Neural cell (in vitro differentiated cells): ENCODE measurements at regions not wholly inside any gene's neighbourhood (a gene's known extent, or its start where the extent isn't known, plus 50 kb on each side); places are given as distances from the start of the nearest gene placed in this dataset.

ENCODE experiments used
- H2AFZ ChIP-seq: fragments of 200-600, 300-800 bp; sonication (generic), shearing (Covaris generic); 2 replicates; pipeline ENCODE4 v1.6.0; 2014; ENCODE audit warnings: low read depth, mild to moderate bottlenecking, antibody characterized with exemption, low read length, moderate library complexity
- H3F3A ChIP-seq: fragments of 200-600 bp; shearing (Covaris generic); 2 replicates; pipeline ENCODE4 v1.6.1; 2016; ENCODE audit warnings: mild to moderate bottlenecking, moderate library complexity, mixed read lengths, antibody characterized with exemption, low read length; ENCODE audit not compliant: insufficient read depth, poor library complexity, severe bottlenecking
- H3K27ac ChIP-seq: fragments of 200-600, 300-800 bp; sonication (generic), shearing (Covaris generic); 2 replicates; pipeline ENCODE4 v1.5.1; 2014; ENCODE audit warnings: mild to moderate bottlenecking, low read length, moderate library complexity
- H3K27me3 ChIP-seq: fragments of 300-800, 200-600 bp; sonication (generic), shearing (Covaris generic); 2 replicates; pipeline ENCODE4 v1.6.0; 2014; ENCODE audit warnings: mild to moderate bottlenecking, low read depth, low read length, moderate library complexity; ENCODE audit not compliant: insufficient read depth
- H3K36me3 ChIP-seq: fragments of 300-800, 200-600 bp; sonication (generic), shearing (Covaris generic); 2 replicates; pipeline ENCODE4 v1.5.1; 2014; ENCODE audit warnings: mild to moderate bottlenecking, antibody characterized with exemption, low read length, moderate library complexity; ENCODE audit not compliant: insufficient read depth
- H3K4me2 ChIP-seq: fragments of 300-800, 200-600 bp; sonication (generic), shearing (Covaris generic); 2 replicates; pipeline ENCODE4 v1.6.0; 2014; ENCODE audit warnings: mild to moderate bottlenecking, low read length
- H3K4me3 ChIP-seq: fragments of 300-800, 200-600 bp; sonication (generic), shearing (Covaris generic); 2 replicates; pipeline ENCODE4 v1.5.1; 2014; ENCODE audit warnings: mild to moderate bottlenecking, low read length, moderate library complexity
- H3K79me2 ChIP-seq: fragments of 200-600 bp; shearing (Covaris generic); replicated peaks from 2 replicates; pipeline ENCODE4 v1.6.0; 2014; ENCODE audit warnings: mild to moderate bottlenecking, low read length, moderate library complexity; ENCODE audit not compliant: insufficient read depth
- H3K9ac ChIP-seq: fragments of 300-800, 200-600 bp; sonication (generic), shearing (Covaris generic); 2 replicates; pipeline ENCODE4 v1.6.1; 2016; ENCODE audit warnings: mild to moderate bottlenecking, low read length, mixed read lengths
- H3K9me2 ChIP-seq: fragments of 200-600 bp; shearing (Covaris generic); 2 replicates; pipeline ENCODE4 v1.6.1; 2016; ENCODE audit warnings: mild to moderate bottlenecking, low read length, mixed read lengths; ENCODE audit not compliant: insufficient read depth
- H3K9me3 ChIP-seq: fragments of 200-600, 300-800 bp; sonication (generic), shearing (Covaris generic); 2 replicates; pipeline ENCODE4 v1.6.1; 2016; ENCODE audit warnings: mild to moderate bottlenecking, mixed run types, low read length, moderate library complexity, mixed read lengths
- H4K20me1 ChIP-seq: fragments of 200-600 bp; shearing (Covaris generic); 2 replicates; pipeline ENCODE4 v1.6.1; 2016; ENCODE audit warnings: mild to moderate bottlenecking, mixed run types; ENCODE audit not compliant: insufficient read depth
- EP300 ChIP-seq: fragments of 450-650 bp; conservative IDR thresholded peaks from 2 replicates; pipeline ENCODE4 v1.6.1; 2014; ENCODE audit warnings: antibody characterized with exemption, mild to moderate bottlenecking, moderate library complexity; ENCODE audit not compliant: poor library complexity, severe bottlenecking
- EZH2 ChIP-seq: fragments of 200-600, 300-800 bp; shearing (Covaris generic), sonication (generic); IDR thresholded peaks from 2 replicates; pipeline ENCODE4 v1.6.1; 2014; ENCODE audit warnings: antibody characterized with exemption, low read length, borderline replicate concordance, mild to moderate bottlenecking; ENCODE audit not compliant: insufficient read depth, poor library complexity, severe bottlenecking
- MXI1 ChIP-seq: fragments of 450-650 bp; conservative IDR thresholded peaks from 2 replicates; pipeline ENCODE4 v1.6.1; 2014; ENCODE audit warnings: antibody characterized with exemption, mild to moderate bottlenecking; ENCODE audit not compliant: poor library complexity, severe bottlenecking
- POLR2AphosphoS5 ChIP-seq: IDR thresholded peaks from 2 replicates; pipeline ENCODE4 v1.6.1; 2012
- RAD21 ChIP-seq: fragments of 450-650 bp; conservative IDR thresholded peaks from 2 replicates; pipeline ENCODE4 v1.6.1; 2014; ENCODE audit warnings: antibody characterized with exemption, mild to moderate bottlenecking, moderate library complexity
- SMC3 ChIP-seq: fragments of 450-650 bp; conservative IDR thresholded peaks from 2 replicates; pipeline ENCODE4 v1.6.1; 2014; ENCODE audit warnings: antibody characterized with exemption, mild to moderate bottlenecking, moderate library complexity; ENCODE audit not compliant: poor library complexity
- TAF1 ChIP-seq: IDR thresholded peaks from 2 replicates; pipeline ENCODE4 v1.6.1; 2012; ENCODE audit warnings: low read depth
- TF ChIP-seq, protein P1 (sequence below): fragments of 450-650 bp; IDR thresholded peaks from 2 replicates; pipeline ENCODE4 v1.5.1; 2014; ENCODE audit warnings: antibody characterized with exemption, mild to moderate bottlenecking, moderate library complexity; ENCODE audit not compliant: poor library complexity, severe bottlenecking
- TF ChIP-seq, protein P2 (sequence below): IDR thresholded peaks from 2 replicates; pipeline ENCODE4 v1.6.1; 2012; ENCODE audit warnings: borderline replicate concordance

DNA sequence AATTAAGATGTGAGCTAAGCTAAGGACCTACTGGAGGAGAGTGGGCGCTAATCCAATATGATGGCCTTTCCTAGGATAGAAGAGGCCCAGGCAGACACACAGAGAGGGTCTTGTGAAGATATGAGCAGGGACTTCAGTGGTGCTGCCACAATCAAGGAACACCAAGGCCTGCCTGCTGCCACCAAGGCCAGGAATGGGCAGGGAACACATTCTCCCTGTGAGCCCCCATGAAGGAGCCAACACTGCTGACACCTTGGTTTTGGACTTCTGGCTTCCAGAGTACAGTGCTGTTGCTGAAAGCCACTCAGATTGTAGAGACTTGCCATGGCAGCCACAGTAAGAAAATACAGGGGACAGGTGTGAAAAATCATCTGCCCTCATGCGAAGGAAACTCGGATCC, 73.1 kb upstream of the IRX1 start:
- no peaks in the 10 kb centered on the region for H3K9me2 ChIP-seq
- H3K9ac ChIP-seq = no peak overlapping the region
- no peaks in the 10 kb centered on the region for H3K27me3 ChIP-seq
- H3K27ac ChIP-seq = no peak overlapping the region
- TF ChIP-seq, protein P1, sequence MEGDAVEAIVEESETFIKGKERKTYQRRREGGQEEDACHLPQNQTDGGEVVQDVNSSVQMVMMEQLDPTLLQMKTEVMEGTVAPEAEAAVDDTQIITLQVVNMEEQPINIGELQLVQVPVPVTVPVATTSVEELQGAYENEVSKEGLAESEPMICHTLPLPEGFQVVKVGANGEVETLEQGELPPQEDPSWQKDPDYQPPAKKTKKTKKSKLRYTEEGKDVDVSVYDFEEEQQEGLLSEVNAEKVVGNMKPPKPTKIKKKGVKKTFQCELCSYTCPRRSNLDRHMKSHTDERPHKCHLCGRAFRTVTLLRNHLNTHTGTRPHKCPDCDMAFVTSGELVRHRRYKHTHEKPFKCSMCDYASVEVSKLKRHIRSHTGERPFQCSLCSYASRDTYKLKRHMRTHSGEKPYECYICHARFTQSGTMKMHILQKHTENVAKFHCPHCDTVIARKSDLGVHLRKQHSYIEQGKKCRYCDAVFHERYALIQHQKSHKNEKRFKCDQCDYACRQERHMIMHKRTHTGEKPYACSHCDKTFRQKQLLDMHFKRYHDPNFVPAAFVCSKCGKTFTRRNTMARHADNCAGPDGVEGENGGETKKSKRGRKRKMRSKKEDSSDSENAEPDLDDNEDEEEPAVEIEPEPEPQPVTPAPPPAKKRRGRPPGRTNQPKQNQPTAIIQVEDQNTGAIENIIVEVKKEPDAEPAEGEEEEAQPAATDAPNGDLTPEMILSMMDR = no peak
- H3F3A ChIP-seq = no peaks in the 10 kb centered on the region
- no peaks in the 10 kb centered on the region for H3K79me2 ChIP-seq
- no peak overlapping the region for H3K4me3 ChIP-seq
- H4K20me1 ChIP-seq = no peaks in the 10 kb centered on the region
- no peak overlapping the region for H3K4me2 ChIP-seq
- no peaks in the 10 kb centered on the region for H3K36me3 ChIP-seq
- no peaks in the 10 kb centered on the region for H3K9me3 ChIP-seq
- no peak overlapping the region for H2AFZ ChIP-seq

DNA sequence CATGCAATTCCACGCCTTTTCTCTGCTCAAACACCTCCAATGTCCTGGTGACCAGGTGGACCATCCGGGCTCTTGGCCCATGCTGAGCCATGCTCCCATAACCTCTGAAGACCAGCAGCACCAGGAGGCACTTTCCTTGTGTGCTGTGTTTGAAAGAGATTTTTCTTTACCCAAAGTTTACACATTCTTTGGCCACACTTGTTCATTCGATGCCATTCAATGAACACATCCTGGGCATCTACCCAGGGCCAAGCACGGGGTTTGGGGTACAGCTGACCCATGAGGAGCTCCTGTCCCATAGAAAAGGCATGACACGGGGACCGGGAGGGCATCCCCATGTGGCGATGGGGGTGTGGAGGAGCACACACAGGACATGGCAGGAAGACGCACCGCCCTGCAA, 77.1 kb upstream of the IRX1 start:
- no peaks in the 10 kb centered on the region for H3K27me3 ChIP-seq
- no peak overlapping the region for H2AFZ ChIP-seq
- H3K9me2 ChIP-seq = no peaks in the 10 kb centered on the region
- H3K9ac ChIP-seq = no peak overlapping the region
- H4K20me1 ChIP-seq = no peaks in the 10 kb centered on the region
- H3K36me3 ChIP-seq = no peaks in the 10 kb centered on the region
- H3K4me2 ChIP-seq = no peak overlapping the region
- TF ChIP-seq EZH2 (no peak), TAF1 (no peak), POLR2AphosphoS5 (no peak), MXI1 (no peak), RAD21 (no peak), SMC3 (no peak), EP300 (no peak)
- TF ChIP-seq, protein P2, sequence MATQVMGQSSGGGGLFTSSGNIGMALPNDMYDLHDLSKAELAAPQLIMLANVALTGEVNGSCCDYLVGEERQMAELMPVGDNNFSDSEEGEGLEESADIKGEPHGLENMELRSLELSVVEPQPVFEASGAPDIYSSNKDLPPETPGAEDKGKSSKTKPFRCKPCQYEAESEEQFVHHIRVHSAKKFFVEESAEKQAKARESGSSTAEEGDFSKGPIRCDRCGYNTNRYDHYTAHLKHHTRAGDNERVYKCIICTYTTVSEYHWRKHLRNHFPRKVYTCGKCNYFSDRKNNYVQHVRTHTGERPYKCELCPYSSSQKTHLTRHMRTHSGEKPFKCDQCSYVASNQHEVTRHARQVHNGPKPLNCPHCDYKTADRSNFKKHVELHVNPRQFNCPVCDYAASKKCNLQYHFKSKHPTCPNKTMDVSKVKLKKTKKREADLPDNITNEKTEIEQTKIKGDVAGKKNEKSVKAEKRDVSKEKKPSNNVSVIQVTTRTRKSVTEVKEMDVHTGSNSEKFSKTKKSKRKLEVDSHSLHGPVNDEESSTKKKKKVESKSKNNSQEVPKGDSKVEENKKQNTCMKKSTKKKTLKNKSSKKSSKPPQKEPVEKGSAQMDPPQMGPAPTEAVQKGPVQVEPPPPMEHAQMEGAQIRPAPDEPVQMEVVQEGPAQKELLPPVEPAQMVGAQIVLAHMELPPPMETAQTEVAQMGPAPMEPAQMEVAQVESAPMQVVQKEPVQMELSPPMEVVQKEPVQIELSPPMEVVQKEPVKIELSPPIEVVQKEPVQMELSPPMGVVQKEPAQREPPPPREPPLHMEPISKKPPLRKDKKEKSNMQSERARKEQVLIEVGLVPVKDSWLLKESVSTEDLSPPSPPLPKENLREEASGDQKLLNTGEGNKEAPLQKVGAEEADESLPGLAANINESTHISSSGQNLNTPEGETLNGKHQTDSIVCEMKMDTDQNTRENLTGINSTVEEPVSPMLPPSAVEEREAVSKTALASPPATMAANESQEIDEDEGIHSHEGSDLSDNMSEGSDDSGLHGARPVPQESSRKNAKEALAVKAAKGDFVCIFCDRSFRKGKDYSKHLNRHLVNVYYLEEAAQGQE = no peak
- TF ChIP-seq, protein P1 = no peak
- no peak overlapping the region for H3K27ac ChIP-seq
- no peaks in the 10 kb centered on the region for H3K9me3 ChIP-seq
- no peaks in the 10 kb centered on the region for H3K79me2 ChIP-seq
- H3F3A ChIP-seq = no peaks in the 10 kb centered on the region
- no peak overlapping the region for H3K4me3 ChIP-seq
